Astrocyte (in vitro differentiated cells and primary cell): ENCODE measurements at regions not wholly inside any gene's neighbourhood (a gene's known extent, or its start where the extent isn't known, plus 50 kb on each side); places are given as distances from the start of the nearest gene placed in this dataset.

Source experiments
- DNase-seq: peaks from one replicate; pipeline ENCODE4 v3.0.0-alpha.2; 2010; ENCODE audit warnings: low read depth
- FAIRE-seq: peaks from 2 replicates; lab custom pipeline; 2011; peaks lifted over from hg19 to GRCh38; lab: Jason Lieb, UNC
- H2AFZ ChIP-seq: 2 replicates; pipeline ENCODE4 v1.6.0; 2012; ENCODE audit warnings: low read depth, low read length, inconsistent platforms
- H3K27ac ChIP-seq: 2 replicates; pipeline ENCODE4 v1.5.1; 2011; ENCODE audit warnings: low read depth, low read length, inconsistent platforms
- H3K27me3 ChIP-seq: 2 replicates; pipeline ENCODE4 v1.6.0; 2011; ENCODE audit warnings: low read length, inconsistent platforms; ENCODE audit not compliant: insufficient read depth
- H3K36me3 ChIP-seq: 2 replicates; pipeline ENCODE4 v1.5.1; 2011; ENCODE audit warnings: low read length, inconsistent platforms; ENCODE audit not compliant: insufficient read depth
- H3K4me1 ChIP-seq: 2 replicates; pipeline ENCODE4 v1.5.1; 2011; ENCODE audit warnings: low read length, inconsistent platforms; ENCODE audit not compliant: insufficient read depth
- H3K4me2 ChIP-seq: 2 replicates; pipeline ENCODE4 v1.6.0; 2012; ENCODE audit warnings: low read length, inconsistent platforms
- H3K4me3 ChIP-seq: 2 replicates; pipeline ENCODE4 v1.5.1; 2011; ENCODE audit warnings: low read depth, mild to moderate bottlenecking, low read length, inconsistent platforms; ENCODE audit not compliant: insufficient read depth
- H3K79me2 ChIP-seq: 2 replicates; pipeline ENCODE4 v1.6.0; 2012; ENCODE audit warnings: mild to moderate bottlenecking, low read length, inconsistent platforms; ENCODE audit not compliant: insufficient read depth
- H3K9ac ChIP-seq: 2 replicates; pipeline ENCODE4 v1.6.0; 2012; ENCODE audit warnings: mild to moderate bottlenecking, low read length, inconsistent platforms
- H3K9me3 ChIP-seq: 2 replicates; pipeline ENCODE4 v1.5.1; 2012; ENCODE audit warnings: low read depth, mild to moderate bottlenecking, low read length, inconsistent platforms; ENCODE audit not compliant: insufficient read depth
- H4K20me1 ChIP-seq: 2 replicates; pipeline ENCODE4 v1.6.0; 2012; ENCODE audit warnings: low read length, inconsistent platforms; ENCODE audit not compliant: insufficient read depth
- H3K27ac Mint-ChIP-seq: one replicate; pipeline ENCODE4 v1.8.0; 2021; ENCODE audit warnings: mild to moderate bottlenecking, mixed read lengths; ENCODE audit not compliant: unreplicated experiment
- H3K27me3 Mint-ChIP-seq: one replicate; pipeline ENCODE4 v1.8.0; 2021; ENCODE audit warnings: low read depth, mixed read lengths; ENCODE audit not compliant: unreplicated experiment
- H3K36me3 Mint-ChIP-seq: one replicate; pipeline ENCODE4 v1.8.0; 2021; ENCODE audit warnings: low read depth, mixed read lengths; ENCODE audit not compliant: unreplicated experiment
- H3K4me1 Mint-ChIP-seq: one replicate; pipeline ENCODE4 v1.8.0; 2021; ENCODE audit warnings: low read depth, mixed read lengths; ENCODE audit not compliant: unreplicated experiment
- H3K4me3 Mint-ChIP-seq: one replicate; pipeline ENCODE4 v1.8.0; 2021; ENCODE audit warnings: mild to moderate bottlenecking, moderate library complexity, mixed read lengths; ENCODE audit not compliant: unreplicated experiment
- H3K9me3 Mint-ChIP-seq: one replicate; pipeline ENCODE4 v1.8.0; 2021; ENCODE audit warnings: mild to moderate bottlenecking, mixed read lengths; ENCODE audit not compliant: unreplicated experiment
- CTCF ChIP-seq: IDR thresholded peaks from 2 replicates; pipeline ENCODE4 v1.5.1; 2011; ENCODE audit warnings: low read depth, mild to moderate bottlenecking, inconsistent platforms, low read length, moderate library complexity; ENCODE audit not compliant: insufficient read depth
- EZH2 ChIP-seq: IDR thresholded peaks from 2 replicates; pipeline ENCODE4 v1.6.1; 2012; ENCODE audit warnings: mild to moderate bottlenecking, low read length, inconsistent platforms; ENCODE audit not compliant: insufficient read depth

GRCh38 chr12:108438667-108439066 is 76.4 kb upstream of the FICD start:
- Mint-ChIP-seq H3K4me3 (no peak overlapping the region), H3K36me3 (no peaks in the 10 kb centered on the region), H3K4me1 (peaks cover 3% of the 10 kb centered on the region), H3K27me3 (peaks cover 6% of the 10 kb centered on the region), H3K9me3 (peaks cover 4% of the 10 kb centered on the region), H3K27ac (no peak overlapping the region)
- Histone ChIP-seq H3K36me3 (no peaks in the 10 kb centered on the region), H3K4me3 (no peak overlapping the region), H3K4me1 (no peaks in the 10 kb centered on the region), H3K9me3 (no peaks in the 10 kb centered on the region), H3K4me2 (no peak overlapping the region), H3K27ac (no peak overlapping the region), H4K20me1 (no peaks in the 10 kb centered on the region), H3K79me2 (no peaks in the 10 kb centered on the region), H2AFZ (no peak overlapping the region), H3K9ac (no peak overlapping the region), H3K27me3 (no peaks in the 10 kb centered on the region)
- no peak for TF ChIP-seq CTCF
- no peak for TF ChIP-seq EZH2
- FAIRE-seq (no peak), DNase-seq (no peak)

- H3K27me3 ChIP-seq, result peaks cover 2% of the 10 kb centered on the region
Measured at GRCh38 chr12:108432423-108433121, 82.5 kb upstream of the FICD start.

More at GRCh38 chr12:108432423-108433121, 82.5 kb upstream of the FICD start:
- no peaks in the 10 kb centered on the region for H3K36me3 ChIP-seq
- no peak overlapping the region for H3K4me3 ChIP-seq
- no peaks in the 10 kb centered on the region for H3K36me3 Mint-ChIP-seq
- H3K9ac ChIP-seq, result no peak overlapping the region
- H3K79me2 ChIP-seq, result no peaks in the 10 kb centered on the region
- DNase-seq (no peak), FAIRE-seq (no peak)
- H3K4me3 Mint-ChIP-seq, result no peak overlapping the region
- TF ChIP-seq EZH2 (no peak), CTCF (no peak)
- H4K20me1 ChIP-seq, result no peaks in the 10 kb centered on the region
- H3K4me2 ChIP-seq, result no peak overlapping the region
- H3K4me1 ChIP-seq, result no peaks in the 10 kb centered on the region
- H2AFZ ChIP-seq, result no peak overlapping the region
- H3K27ac Mint-ChIP-seq, result no peak overlapping the region
- no peaks in the 10 kb centered on the region for H3K9me3 ChIP-seq
- no peaks in the 10 kb centered on the region for H3K9me3 Mint-ChIP-seq
- no peak overlapping the region for H3K27ac ChIP-seq
- H3K27me3 Mint-ChIP-seq, result peaks cover 9% of the 10 kb centered on the region
- H3K4me1 Mint-ChIP-seq, result no peaks in the 10 kb centered on the region
